GM19324 (cell line): ENCODE measurements at regions not wholly inside any gene's neighbourhood (a gene's known extent, or its start where the extent isn't known, plus 50 kb on each side); places are given as distances from the start of the nearest gene placed in this dataset.

Experiments used
- ATAC-seq: cut with Tn5 transposase; IDR thresholded peaks from one replicate; pipeline ENCODE4 v1.9.1; 2021; ENCODE audit warnings: mild to moderate bottlenecking, moderate library complexity; ENCODE audit not compliant: unreplicated experiment, low FRiP score

DNA sequence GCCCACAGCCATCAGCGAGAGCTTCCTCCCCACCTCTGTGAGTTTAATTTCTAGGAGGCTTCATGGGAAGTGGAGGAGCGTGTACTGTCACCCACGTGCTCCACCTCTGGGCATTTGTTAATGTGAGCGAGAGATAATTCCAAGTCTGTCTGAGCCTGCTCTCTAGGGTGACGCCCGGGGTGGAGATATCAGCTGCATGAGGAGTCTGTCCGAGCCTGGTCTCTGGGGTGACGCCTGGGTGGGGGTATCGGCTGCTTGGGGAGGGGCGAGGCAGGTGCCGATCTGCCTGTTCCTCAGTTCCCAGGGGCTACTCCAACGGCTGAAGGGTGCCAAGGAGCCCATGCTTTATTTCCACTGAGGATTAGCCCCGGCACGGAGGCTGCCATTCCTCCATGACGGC, 735.0 kb downstream of the BRD1 start:
- ATAC-seq: no peak

DNA sequence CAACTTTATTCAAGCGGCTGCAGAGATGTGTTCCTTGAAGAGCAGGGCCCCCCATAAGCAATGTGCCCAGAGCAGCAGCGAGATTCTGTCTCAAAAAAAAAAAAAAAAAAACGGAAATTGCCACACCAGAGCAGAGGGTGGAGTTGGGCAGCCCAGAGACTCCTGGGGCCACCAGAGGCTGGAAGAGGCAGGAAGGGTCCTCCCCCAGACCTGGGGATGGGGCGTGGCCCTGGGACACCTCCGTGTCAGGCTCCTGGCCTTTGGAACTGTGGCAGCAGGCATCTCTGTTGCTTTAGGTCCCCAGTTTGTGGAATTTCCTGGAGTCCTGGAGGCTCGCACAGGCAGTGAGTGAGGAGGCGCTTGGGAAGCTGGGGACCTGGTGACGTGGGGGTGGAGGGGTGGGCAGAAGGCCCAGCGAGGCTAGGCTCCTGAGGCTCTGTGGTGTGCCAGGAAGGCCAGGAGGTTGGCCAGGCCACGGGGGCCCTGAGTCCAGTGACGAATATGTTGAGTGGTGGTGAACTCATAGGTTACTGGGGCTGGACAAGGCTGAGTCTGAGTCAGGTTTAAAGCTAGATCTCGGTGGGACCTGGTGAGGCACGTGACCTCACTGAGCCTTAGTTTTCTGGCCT, 735.6 kb downstream of the BRD1 start:
- no peak for ATAC-seq

DNA sequence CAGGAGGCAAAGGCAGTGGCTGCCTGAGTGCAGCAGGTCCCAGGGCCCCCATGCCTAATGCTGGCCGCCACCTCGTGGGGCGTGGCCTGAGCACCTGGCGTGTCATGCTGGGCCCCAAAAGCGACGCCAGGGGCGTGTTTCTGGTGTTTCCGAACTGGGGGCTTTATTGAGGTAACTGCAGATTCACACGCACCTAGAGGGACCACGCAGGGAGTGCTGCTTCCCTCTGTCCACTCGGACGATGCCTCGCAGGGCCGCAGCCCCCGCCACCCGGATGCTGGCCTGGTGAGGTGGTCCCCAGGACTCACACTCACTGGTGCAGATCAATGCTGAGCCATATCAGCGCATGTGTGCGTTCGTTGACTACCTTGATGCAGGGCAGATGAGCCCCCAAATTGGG, 736.2 kb downstream of the BRD1 start:
- no peak for ATAC-seq

DNA sequence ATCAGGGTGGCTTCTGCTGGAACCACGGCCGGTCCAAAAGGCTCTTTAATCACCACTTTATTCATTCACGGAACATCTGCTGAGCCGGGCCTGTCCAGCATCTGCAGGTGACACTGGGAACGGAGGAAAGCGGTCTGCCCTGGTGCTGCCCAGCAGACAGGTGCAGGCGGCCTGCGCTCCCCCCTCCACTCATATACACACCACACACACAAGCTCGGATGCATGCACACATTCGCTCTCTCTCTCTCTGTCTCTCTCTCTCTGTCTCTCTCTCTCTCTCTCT, 736.9 kb downstream of the BRD1 start:
- no peak for ATAC-seq

DNA sequence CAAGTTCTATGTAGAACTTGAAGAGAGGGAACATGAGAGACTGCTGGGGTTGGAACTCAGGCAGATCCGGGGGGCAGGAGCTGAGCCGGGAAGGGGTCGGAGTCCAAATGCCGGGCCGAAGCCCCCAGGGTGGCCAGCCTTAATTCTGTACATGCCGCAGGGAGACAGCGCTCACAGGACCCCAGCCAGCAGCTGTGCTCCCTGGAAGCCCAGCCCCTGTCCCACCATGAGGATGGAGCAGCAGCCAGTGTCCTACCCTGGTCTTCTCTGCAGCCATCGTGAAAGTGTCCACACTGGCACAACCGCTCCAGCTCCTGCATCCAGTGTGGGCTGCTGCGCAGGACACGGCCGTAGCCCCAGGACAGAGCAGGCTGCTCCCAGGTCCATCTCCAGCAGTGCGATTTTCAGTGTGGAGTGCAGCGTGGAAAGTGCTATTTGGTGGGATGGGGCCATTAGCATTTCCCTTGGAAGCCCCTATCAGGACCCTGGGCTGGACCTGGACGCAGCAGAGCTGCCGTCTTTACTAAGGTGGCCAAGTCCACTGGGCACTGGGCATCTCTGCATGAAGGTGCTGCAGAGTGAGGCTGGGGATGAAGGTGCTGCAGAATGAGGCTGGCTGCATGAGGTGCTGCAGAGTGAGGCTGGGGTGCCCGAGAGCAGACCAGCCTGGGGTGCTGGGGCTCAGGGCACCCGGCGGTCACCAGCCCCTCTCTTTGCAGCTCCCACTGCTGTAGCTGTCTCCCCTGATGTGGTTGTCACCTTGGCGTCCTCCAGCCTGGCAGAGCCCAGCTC, 737.4 kb downstream of the BRD1 start:
- no peak for ATAC-seq

DNA sequence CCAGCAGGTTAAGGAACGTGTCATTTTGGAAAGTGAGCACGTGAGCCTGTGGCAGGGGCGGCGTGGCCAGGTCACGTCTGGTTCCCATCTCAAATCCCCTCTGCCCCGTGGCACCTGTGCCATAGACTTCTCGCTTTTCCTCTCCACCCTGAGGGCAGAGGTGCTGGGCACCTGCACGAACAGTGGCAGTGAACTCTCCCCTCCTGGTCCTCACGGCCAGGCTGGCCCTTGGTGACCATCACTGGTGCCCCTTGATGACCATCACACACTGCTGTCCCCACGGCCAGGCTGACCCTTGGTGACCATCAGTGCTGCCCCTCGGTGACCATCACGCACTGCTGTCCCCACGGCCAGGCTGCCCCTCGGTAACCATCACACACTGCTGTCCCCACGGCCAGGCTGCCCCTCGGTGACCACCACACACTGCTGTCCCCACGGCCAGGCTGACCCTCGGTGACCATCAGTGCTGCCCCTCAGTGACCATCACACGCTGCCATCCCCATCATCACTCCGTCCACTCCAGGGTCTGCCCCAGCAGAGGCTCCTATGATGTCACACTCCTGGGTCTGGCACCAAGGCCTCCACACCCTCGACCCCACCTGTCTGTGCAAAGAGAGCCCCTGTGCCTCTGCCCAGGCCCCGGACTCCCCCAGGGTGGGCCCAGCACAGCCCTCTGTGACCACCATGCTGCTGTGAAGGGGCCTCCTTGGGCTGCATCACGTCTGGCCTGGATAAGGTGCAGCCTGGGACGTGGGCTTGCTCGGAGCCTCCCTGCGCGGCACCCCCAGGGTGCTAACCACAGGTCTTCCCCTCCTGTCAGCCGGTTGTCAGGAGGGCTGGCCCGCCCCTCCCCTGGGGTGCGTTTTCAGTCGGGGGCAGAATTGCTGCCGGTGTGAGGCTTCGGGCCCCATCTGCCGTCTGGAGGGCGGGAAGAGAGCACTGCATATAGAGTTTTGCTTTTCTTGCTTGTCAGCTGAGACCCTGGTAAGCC, 738.6 kb downstream of the BRD1 start:
- ATAC-seq: no peak

DNA sequence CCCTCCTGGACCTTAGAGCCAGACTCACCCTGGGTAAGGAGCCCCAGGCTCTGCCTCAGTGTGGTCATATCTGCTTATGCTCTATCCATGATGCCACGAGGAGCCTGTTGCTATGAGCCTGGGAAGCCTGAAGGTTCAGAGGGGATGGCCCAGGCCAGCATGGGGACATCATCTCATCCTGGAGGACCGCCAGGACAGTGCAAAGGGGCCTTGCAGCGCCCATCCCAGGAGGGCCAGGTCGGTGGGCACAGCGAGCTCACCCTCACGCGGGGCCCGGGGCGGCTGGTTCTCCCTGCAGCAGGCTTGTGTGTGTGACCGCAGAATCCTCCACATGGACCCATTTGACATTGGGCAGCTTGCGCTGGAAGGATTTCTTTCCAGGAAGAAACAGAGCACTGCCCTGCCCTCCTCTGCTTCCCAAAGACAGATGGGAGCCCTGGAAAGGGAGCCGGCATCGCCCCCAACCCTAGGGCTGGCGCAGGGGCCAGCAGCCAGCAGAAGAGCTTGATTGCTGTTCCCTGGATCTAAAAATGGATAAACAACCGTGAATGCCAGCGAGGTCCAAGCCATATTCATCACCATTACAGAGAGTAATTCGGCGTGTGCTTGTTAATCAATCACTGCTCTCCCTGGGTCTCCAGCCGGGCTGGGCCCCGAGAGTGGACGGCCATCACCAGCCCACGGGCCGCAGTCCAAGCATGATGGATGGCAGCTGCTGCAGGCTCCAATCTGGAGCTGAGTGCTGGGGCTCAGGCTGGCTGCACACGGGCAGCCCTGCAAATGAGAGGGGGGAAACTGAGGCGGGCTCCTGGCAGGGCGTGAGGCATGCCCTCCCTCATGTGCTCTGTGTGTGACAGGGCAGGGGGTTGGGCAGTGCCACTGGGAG, 739.7 kb downstream of the BRD1 start:
- no peak for ATAC-seq

DNA sequence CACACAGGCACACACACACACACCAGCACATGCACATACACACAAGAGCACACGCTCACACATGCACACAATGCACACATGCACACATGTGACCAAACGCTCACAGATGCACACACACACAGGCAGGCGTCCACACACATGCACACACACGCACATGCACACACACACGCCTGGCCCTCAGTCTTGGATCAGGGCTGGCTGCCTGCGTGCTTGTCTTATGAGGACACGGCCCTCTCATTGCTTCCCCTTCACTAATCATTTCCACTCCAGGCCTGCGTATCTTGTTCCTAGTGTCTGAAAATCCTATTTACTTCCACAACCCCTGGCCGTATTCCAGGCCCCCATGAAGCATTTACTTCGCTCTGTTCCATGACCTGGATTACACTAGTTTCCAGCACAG, 740.5 kb downstream of the BRD1 start:
- no peak for ATAC-seq

DNA sequence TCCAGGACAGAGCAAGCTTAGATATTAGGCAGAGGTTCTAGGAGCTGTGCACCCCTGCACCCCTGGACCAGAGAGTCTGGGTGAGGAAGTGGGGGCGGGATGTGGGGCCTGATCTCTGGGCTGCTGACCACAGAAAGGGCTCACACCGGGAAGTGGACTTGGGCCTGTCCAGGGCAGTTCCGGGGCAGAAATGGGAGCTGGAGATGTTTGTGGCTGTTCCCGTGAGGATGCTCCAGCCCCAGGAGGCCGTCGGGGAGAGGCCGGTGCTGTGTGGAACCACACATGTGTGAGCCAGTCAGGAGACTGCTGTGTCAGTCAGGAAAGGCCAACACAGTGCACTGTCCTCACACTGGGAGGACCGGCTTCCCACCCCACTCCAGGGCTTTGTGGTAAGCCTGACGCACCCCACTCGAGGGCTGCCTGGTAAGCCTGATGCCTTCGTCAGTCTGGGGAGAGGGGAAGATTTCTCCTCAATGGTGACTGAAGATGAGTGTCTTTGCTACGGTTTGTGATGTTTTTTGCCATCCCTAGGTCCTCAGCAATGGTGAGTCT, 741.0 kb downstream of the BRD1 start:
- ATAC-seq: no peak

DNA sequence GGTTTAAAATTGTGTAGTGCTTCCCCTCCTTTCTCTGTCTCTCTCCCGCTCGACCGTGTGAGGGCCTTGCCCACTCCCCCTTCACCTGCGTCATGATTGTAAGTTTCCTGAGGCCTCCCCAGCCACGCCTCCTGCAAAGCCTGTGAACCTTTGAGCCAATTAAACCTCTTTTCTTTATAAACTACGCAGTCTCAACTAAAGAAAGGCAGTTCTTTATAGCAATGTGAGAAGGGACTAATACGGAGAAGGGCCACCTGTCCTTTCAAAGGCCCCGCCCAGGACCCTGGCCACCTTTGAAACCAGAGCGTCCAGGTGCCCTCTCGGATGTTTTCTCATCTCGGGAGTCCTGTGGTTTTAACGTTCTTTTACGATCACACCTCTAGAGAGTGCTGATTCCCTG, 741.5 kb downstream of the BRD1 start:
- ATAC-seq: no peak

DNA sequence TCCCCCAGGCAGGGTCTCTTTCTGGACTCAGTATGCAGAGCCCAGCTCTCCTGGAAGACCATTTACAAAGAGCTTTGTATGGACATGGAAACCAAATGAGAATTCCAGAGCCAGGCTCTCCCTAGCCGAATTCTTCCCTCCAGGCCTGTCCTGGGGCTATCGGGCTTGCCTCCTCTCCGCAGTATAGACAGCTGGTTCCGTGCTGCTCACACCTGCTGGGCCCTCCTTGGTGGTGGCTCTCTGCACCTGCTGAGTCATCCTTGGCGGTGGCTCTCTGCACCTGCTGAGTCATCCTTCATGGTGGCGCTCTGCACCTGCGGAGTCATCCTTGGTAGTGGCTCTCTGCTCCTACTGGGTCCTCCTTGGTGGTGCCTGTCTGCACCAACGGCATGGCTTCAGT, 743.5 kb downstream of the BRD1 start:
- ATAC-seq: no peak

DNA sequence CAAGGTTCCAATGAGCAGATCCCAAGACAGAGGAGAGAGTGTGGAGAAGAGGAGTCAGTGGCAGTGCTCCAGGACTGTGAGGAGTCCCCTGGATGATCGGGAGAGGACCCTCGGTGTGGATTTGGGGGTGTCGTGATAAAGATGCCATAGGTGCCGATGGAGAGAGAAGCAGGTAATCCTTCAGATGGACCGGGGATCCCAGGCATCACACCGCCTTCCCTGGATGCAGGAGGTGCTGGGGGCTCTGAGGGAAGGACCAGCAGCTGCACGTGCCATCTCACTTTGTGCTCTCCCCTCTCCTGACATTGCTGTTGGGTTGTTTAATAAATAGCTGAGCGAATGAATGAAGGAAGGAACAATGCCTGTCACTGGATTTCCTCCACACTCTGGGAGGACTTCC, 744.1 kb downstream of the BRD1 start:
- no peak for ATAC-seq

DNA sequence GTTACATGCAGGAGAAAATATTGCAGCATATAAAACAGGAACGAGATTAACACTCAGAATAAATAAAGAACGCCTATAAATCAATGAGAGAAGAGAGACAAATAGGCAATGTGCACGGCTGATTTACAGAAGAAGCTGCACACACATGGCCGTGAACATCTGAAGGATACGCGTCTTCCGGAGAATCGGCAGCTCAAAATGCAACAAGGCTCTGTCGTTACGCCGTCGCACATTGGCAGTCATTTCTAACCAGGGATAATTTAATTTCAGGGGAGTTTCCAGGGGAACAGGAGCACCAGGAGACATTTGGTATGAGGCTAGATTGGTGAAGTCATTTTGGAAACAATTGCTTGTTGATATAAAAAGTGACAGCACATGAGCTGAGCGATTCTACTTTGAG, 745.2 kb downstream of the BRD1 start:
- no peak for ATAC-seq

DNA sequence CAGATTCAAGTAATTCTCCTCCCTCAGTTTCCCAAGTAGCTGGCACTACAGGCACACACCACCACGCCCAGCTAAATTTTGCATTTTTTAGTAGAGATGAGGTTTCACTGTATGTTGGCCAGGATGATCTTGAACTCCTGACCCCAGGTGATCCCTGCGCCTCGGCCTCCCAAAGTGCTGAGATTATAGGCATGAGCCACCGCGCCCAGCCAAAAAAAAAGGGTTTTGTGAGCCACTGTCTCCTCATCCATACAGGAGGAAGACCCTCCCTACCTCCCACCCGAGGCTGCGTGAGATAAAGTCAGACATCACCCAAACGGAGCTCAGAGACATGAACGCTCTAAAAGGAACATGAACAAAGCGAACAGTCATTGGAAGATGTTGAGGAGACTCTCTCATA, 745.7 kb downstream of the BRD1 start:
- ATAC-seq: no peak

DNA sequence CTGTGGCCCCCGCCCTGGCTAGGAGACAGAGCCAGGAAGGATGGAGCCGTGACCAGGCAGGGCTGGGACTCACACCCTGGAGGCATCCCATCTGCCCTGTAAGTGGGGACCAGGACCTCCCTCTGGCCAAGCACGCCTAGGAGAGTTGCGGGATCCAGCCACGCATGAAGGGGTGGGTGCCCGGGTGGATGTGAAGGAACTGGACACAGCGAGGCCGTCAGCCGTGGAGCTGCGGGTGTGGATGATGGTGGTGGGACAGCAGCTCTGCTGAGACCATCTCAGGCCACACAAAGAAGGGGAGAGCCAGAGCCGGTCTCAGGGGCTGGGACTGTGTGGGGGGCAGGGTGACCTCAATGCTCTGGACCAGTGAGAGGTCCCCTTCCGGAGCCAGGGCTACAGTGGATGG, 746.4 kb downstream of the BRD1 start:
- ATAC-seq: no peak

DNA sequence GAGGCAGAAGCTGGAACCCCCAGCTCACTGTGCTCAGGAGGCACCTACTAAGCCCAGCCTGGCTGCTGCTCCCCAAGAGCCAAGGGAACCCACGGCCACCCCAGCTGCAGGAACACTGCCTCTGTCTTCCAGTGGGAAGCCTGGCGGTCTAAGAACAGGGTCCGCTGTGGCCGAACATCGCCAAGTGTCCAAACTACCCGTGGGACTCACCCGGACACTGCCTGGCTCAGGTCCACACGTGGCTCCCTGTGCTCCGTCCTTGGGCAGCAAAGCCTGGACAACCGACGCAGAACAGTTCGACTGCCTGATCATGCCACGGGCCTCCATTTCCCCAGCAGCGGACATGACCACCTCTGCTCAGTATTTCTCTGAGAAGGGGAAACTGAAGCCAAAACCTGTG, 747.0 kb downstream of the BRD1 start:
- ATAC-seq: no peak

DNA sequence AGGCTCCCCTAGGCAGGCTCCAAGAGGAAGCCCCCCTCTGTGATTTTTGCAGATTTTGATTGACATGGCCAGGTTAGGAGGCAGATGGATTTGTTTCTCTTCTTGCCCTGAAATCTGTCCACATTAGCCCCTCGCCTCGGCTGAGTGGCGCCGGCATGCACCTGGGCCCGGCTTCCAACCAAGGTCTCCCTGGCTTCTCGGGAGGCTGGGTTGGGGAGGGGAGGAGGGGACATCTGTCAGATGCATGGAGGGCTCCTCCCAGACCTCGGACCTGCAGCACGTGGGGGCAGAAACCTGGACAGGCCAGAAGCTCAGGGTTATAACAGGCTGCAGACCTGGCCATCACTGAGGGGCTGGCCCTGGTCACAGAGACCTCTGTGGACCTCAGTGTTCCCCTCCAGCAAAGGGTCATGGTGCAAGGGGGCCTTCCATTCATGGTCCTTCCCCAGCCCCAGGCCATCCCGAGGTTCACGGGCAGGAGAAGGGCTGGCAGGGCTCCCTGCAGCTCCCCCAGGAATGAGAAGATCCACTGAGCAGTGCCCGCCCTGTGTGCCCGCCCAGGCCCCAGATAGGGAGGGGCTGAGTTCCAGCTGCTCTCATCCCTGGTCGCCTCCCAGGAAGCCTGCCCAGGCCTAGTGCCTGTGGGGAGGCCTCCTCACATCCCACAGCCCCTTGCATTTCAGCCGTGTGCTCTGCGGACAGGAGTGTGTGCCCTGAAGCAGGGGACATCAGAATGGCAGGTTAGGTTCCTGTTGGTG, 747.8 kb downstream of the BRD1 start:
- ATAC-seq: no peak

DNA sequence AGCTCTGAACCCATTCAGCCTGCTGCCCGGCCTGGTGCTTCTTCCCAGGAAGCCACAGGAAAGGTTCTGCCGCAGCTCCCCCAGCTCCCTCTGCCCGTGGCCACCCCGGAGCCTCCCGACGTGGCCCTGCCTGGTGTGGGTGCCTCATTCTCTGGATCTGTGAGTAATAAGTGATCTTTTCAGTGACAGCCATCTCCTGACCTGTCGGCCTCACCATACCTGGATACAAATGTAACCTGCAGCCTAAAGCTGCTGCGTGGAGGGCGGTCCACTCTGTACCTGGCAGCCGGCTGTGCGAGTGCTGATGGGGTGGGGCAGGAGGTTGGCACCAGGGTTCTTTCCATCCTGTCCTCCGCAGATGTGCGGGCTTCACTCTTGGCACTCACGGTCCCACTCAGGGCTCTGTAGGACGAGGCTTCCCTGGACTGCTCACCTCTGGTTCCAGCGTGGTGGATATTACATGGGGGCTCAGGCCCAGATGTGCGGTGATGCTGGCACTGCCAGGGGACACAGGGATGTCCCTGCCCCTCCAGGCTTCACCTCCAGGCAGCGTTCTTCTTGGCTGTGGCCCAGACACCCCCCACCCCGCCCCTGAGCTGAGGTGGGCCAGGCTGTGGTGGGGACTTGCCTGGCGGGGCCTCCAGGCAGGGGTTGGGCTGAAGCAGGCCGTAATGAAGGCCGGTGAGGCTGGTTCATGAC, 748.5 kb downstream of the BRD1 start:
- ATAC-seq: no peak
